Nephron progenitor cell (in vitro differentiated cells): ENCODE measurements at regions not wholly inside any gene's neighbourhood (a gene's known extent, or its start where the extent isn't known, plus 50 kb on each side); places are given as distances from the start of the nearest gene placed in this dataset.
A peak's percentile ranks its signal among the peaks of the same experiment; 100 is the strongest.

Experiments
- DNase-seq: peaks from one replicate; pipeline ENCODE4 v3.0.0; 2021
- H3K27ac Mint-ChIP-seq: 2 replicates; pipeline ENCODE4 v1.8.0; 2021; ENCODE audit warnings: mild to moderate bottlenecking, moderate library complexity, mixed read lengths
- H3K27me3 Mint-ChIP-seq: 2 replicates; pipeline ENCODE4 v1.8.0; 2021; ENCODE audit warnings: mild to moderate bottlenecking, low read depth, mixed read lengths; ENCODE audit not compliant: poor library complexity
- H3K36me3 Mint-ChIP-seq: 2 replicates; pipeline ENCODE4 v1.8.0; 2021; ENCODE audit warnings: low read depth, mixed read lengths
- H3K4me1 Mint-ChIP-seq: 2 replicates; pipeline ENCODE4 v1.8.0; 2021; ENCODE audit warnings: mixed read lengths
- H3K4me3 Mint-ChIP-seq: 2 replicates; pipeline ENCODE4 v1.8.0; 2021; ENCODE audit warnings: mild to moderate bottlenecking, moderate library complexity, mixed read lengths
- H3K9me3 Mint-ChIP-seq: 2 replicates; pipeline ENCODE4 v1.8.0; 2021; ENCODE audit warnings: mild to moderate bottlenecking, moderate library complexity, mixed read lengths
- CTCF ChIP-seq: fragments of 200-600 bp; sonication (generic); IDR thresholded peaks from 2 replicates; pipeline ENCODE4 v1.5.0; 2021; ENCODE audit warnings: antibody characterized with exemption

GRCh38 chr18:46343931-46344372 lies 239.8 kb downstream of the HAUS1 start:
- Mint-ChIP-seq H3K27me3 (no peaks in the 10 kb centered on the region), H3K4me3 (no peak overlapping the region), H3K36me3 (peaks cover 23% of the 10 kb centered on the region), H3K27ac (peak overlapping the region; percentile 71), H3K9me3 (no peaks in the 10 kb centered on the region), H3K4me1 (peaks cover 66% of the 10 kb centered on the region)
- TF ChIP-seq CTCF: no peak
- DNase-seq: no peak

DNA sequence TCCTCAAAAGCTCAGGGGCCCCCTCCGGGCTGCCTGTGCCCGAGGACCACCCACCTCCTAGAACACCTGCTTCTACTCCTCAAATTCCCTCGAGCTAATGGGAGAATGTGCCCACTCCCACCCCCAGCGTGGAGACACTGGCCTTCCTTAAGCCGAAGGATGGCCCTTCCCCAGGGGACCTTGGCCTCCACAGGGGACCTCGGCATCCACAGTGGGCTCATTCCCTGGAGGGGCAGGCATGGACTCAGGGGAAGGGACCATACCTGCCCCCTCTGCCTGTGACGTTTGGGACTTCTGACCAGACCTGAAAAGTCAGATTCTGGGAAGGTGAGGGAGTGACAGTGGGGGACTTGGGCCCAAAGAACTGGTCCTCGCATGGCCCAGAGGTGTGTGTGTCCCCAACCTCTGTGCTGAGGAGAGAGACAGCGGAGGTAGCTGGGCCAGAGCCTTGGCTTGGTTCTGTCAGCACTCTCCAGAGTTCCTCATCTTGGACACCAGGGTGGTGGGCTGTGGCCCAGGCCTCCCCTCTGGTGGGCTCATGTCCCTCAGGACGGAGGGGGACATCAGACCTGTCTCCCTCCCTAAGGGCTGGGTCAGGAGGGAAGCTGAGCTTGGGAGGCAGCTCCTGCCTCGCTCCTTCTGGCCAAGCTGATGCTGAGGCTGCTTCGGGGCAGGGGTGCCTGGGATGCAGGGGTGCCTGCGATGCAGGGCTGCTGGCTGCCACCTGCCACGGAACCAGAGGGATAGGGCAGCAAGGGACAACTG lies 240.4 kb downstream of the HAUS1 start:
- Mint-ChIP-seq H3K27me3 (no peaks in the 10 kb centered on the region), H3K4me3 (no peak overlapping the region), H3K36me3 (peaks cover 24% of the 10 kb centered on the region), H3K27ac (no peak overlapping the region), H3K9me3 (no peaks in the 10 kb centered on the region), H3K4me1 (peaks cover 62% of the 10 kb centered on the region)
- TF ChIP-seq CTCF: no peak
- DNase-seq: no peak

- H3K4me1 Mint-ChIP-seq: peaks cover 62% of the 10 kb centered on the region
- H3K27ac Mint-ChIP-seq: no peak overlapping the region
Observed at GRCh38 chr18:46345181-46345465, 240.9 kb downstream of the HAUS1 start.

GRCh38 chr18:46346213-46346612 lies 242.0 kb downstream of the HAUS1 start:
- Mint-ChIP-seq H3K4me3 (no peak overlapping the region), H3K36me3 (peaks cover 34% of the 10 kb centered on the region), H3K27me3 (no peaks in the 10 kb centered on the region), H3K27ac (peak overlapping the region; percentile 93), H3K4me1 (peaks cover 61% of the 10 kb centered on the region), H3K9me3 (no peaks in the 10 kb centered on the region)
- no peak for TF ChIP-seq CTCF
- no peak for DNase-seq

More at GRCh38 chr18:46345181-46345465, 240.9 kb downstream of the HAUS1 start:
- no peak for DNase-seq
- no peak for TF ChIP-seq CTCF
- no peak overlapping the region for H3K4me3 Mint-ChIP-seq
- no peaks in the 10 kb centered on the region for H3K27me3 Mint-ChIP-seq
- peaks cover 26% of the 10 kb centered on the region for H3K36me3 Mint-ChIP-seq
- no peaks in the 10 kb centered on the region for H3K9me3 Mint-ChIP-seq

DNA sequence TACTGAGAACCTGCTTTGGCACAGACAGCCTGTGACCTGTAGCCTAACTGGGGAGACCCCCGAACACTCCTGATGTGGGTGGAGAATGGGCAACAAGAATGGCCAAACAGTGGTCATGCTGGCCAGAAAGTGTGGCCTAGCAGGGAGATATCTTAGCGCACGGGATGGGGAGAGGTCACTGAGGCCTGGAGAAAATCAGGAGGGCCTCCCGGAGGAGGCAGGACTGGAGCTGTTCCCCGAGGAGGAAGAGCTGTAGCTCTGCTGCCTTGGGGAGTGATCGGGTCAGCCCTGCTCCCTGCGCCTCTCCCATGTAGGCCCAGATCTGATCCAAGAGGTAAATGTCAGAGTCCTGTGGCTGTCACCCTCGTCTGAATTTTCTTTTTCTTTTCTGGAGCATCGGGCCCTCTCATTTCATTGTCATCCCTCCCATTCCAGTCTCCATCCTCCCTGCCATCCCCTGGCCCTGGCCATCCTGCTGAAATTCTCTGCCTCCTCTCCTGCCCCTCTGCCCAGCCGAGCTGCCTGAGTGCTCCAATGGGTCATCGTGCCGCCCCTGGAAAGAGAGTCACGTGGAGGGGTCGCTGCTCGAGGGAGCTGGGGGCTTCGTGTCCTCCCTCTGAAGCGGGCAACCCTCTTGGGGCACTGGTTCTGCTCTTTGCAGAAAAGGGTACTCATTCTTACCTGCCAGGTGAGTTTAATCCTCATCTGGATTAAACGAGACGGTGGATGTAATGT lies 242.9 kb downstream of the HAUS1 start:
- Mint-ChIP-seq H3K4me3 (no peak overlapping the region), H3K36me3 (peaks cover 31% of the 10 kb centered on the region), H3K9me3 (no peaks in the 10 kb centered on the region), H3K27ac (peak overlapping the region; percentile 89), H3K27me3 (no peaks in the 10 kb centered on the region), H3K4me1 (peaks cover 52% of the 10 kb centered on the region)
- no peak for DNase-seq
- no peak for TF ChIP-seq CTCF
